PC-9 (cell line): ENCODE measurements at regions not wholly inside any gene's neighbourhood (a gene's known extent, or its start where the extent isn't known, plus 50 kb on each side); places are given as distances from the start of the nearest gene placed in this dataset.

ENCODE experiments used
- BruUV-seq: library from RNA; stranded (reverse); fragments of 400-500 nt; replicated peaks from 2 replicates; lab custom pipeline; 2021; lab: Mats Ljungman, UMichigan
- CTCF ChIA-PET: fragments of 300-600 bp; sonication (Branson Sonifier 250); formaldehyde crosslinking; loops from one replicate; lab custom pipeline; 2022; ENCODE audit warnings: antibody characterized with exemption; lab: Charles Lee
- POLR2A ChIA-PET: fragments of 300-600 bp; sonication (Branson Sonifier 250); formaldehyde crosslinking; loops from one replicate; lab custom pipeline; 2022; ENCODE audit warnings: antibody characterized with exemption; ENCODE audit not compliant: unreplicated experiment; lab: Charles Lee
- DNase-seq, 2 experiments: peaks; one replicate each; pipeline versions ENCODE4 v3.0.0 to v3.0.0-alpha.2; 2015 to 2022; ENCODE audit warnings: mixed read lengths in 1 of 2
- H2AFZ ChIP-seq: fragments of 200-600 bp; sonication (generic); 2 replicates; pipeline ENCODE4 v1.8.1; 2017; ENCODE audit warnings: antibody characterized with exemption
- H3F3A ChIP-seq: fragments of 200-600 bp; sonication (generic); 2 replicates; pipeline ENCODE4 v1.8.1; 2017; ENCODE audit warnings: antibody characterized with exemption, mild to moderate bottlenecking, low read depth; ENCODE audit not compliant: insufficient read depth
- H3K27ac ChIP-seq: fragments of 200-600 bp; sonication (generic); 2 replicates; pipeline ENCODE4 v1.6.1; 2016; ENCODE audit warnings: mixed run types
- H3K27me3 ChIP-seq: fragments of 200-600 bp; sonication (generic); 2 replicates; pipeline ENCODE4 v1.6.1; 2016; ENCODE audit warnings: low read depth, mixed run types; ENCODE audit not compliant: insufficient read depth
- H3K36me3 ChIP-seq: fragments of 200-600 bp; sonication (generic); 2 replicates; pipeline ENCODE4 v1.6.1; 2016; ENCODE audit warnings: low read depth, mixed run types
- H3K4me1 ChIP-seq: fragments of 200-600 bp; sonication (generic); replicated peaks from 2 replicates; pipeline ENCODE4 v1.6.1; 2016; ENCODE audit warnings: mixed run types; ENCODE audit not compliant: insufficient read depth
- H3K4me2 ChIP-seq: fragments of 200-600 bp; sonication (generic); 2 replicates; pipeline ENCODE4 v1.6.1; 2017; ENCODE audit warnings: mixed run types
- H3K4me3 ChIP-seq: fragments of 200-600 bp; sonication (generic); 2 replicates; pipeline ENCODE4 v1.6.1; 2016; ENCODE audit warnings: mixed run types
- H3K79me2 ChIP-seq: fragments of 200-600 bp; sonication (generic); 2 replicates; pipeline ENCODE4 v1.6.1; 2017; ENCODE audit warnings: low read depth, mixed run types
- H3K9me2 ChIP-seq: fragments of 200-600 bp; sonication (generic); 2 replicates; pipeline ENCODE4 v1.8.1; 2017; ENCODE audit warnings: mild to moderate bottlenecking; ENCODE audit not compliant: insufficient read depth
- H3K9me3 ChIP-seq: fragments of 200-600 bp; sonication (generic); 2 replicates; pipeline ENCODE4 v1.8.1; 2016; ENCODE audit warnings: low read depth; ENCODE audit not compliant: insufficient read depth
- H4K20me1 ChIP-seq: fragments of 200-600 bp; sonication (generic); 2 replicates; pipeline ENCODE4 v1.8.1; 2017; ENCODE audit not compliant: insufficient read depth
- EZH2 ChIP-seq: fragments of 200-600 bp; sonication (generic); IDR thresholded peaks from 2 replicates; pipeline ENCODE4 v1.8.0; 2017; ENCODE audit warnings: antibody characterized with exemption, low read depth
- intact Hi-C: fragments of 100-400 bp; cut with micrococcal nuclease; formaldehyde crosslinking; loops from one replicate; pipeline ENCODE4 v1.10.0; 2022; ENCODE audit not compliant: unreplicated experiment
- TF ChIP-seq, protein P1 (sequence below): fragments of 200-600 bp; sonication (generic); conservative IDR thresholded peaks from 2 replicates; pipeline ENCODE4 v1.6.1; 2017; ENCODE audit warnings: mixed run types, antibody characterized with exemption, mild to moderate bottlenecking, moderate library complexity

DNA sequence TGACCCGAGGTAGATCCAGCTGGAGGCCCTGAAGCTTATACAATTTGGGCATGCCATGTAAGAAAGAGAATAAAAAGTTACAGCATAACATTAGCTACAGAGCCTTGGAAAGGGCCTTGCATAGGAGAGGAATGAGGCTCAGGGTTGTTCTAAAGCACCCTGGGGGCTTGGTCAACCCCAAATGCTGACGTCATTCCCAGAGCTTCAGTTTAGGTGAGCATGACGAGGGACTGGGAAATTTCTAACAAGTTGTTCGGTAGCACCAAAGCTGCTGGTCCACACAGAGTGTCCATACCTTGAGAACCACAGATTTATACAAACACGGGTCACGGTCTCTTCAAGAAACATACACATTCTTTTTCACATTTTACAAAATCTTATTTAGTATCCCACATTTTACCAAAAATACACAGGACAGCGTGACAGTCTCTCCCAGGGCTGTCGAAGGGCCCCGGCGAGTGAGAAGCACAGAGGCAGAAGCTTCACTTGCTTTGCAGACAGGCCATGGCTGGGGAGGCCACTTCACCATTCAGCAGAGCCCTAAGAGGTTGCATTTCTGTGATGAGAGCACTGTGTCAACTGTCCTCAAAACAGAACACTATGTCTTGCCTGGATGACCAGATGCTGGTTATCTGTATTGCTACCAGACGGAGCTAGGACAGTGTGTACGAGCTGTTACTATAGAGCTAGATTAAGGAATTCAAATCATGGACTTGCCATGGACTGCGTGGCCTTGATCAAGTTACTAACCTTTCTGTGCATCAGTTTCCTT, 68.2 kb upstream of the ARRDC4 start:
- no peak overlapping the region for H2AFZ ChIP-seq
- H4K20me1 ChIP-seq: no peaks in the 10 kb centered on the region; the same call in 1 of the 2 replicates
- H3K4me1 ChIP-seq: no peaks in the 10 kb centered on the region
- TF ChIP-seq, protein P1, sequence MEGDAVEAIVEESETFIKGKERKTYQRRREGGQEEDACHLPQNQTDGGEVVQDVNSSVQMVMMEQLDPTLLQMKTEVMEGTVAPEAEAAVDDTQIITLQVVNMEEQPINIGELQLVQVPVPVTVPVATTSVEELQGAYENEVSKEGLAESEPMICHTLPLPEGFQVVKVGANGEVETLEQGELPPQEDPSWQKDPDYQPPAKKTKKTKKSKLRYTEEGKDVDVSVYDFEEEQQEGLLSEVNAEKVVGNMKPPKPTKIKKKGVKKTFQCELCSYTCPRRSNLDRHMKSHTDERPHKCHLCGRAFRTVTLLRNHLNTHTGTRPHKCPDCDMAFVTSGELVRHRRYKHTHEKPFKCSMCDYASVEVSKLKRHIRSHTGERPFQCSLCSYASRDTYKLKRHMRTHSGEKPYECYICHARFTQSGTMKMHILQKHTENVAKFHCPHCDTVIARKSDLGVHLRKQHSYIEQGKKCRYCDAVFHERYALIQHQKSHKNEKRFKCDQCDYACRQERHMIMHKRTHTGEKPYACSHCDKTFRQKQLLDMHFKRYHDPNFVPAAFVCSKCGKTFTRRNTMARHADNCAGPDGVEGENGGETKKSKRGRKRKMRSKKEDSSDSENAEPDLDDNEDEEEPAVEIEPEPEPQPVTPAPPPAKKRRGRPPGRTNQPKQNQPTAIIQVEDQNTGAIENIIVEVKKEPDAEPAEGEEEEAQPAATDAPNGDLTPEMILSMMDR: no peak
- TF ChIP-seq EZH2: no peak
- CTCF ChIA-PET: no interaction called here
- no peak overlapping the region for H3K4me2 ChIP-seq
- H3K4me3 ChIP-seq: no peak overlapping the region
- H3K9me2 ChIP-seq: no peaks in the 10 kb centered on the region
- no TSS peak for BruUV-seq
- no peaks in the 10 kb centered on the region for H3K79me2 ChIP-seq
- no peaks in the 10 kb centered on the region for H3K9me3 ChIP-seq
- H3K36me3 ChIP-seq: no peaks in the 10 kb centered on the region
- intact Hi-C loops: no loop called here
- POLR2A ChIA-PET: interaction anchor here (0.5 kb wide), 1 partner anchor 369 kb away, joined by 6 read pairs; no protein-coding TSS in a partner anchor
- no peak for DNase-seq
- H3F3A ChIP-seq: no peaks in the 10 kb centered on the region
- H3K27ac ChIP-seq: no peak overlapping the region
- H3K27me3 ChIP-seq: peaks cover 14% of the 10 kb centered on the region; the same call in 1 of the 2 replicates

DNA sequence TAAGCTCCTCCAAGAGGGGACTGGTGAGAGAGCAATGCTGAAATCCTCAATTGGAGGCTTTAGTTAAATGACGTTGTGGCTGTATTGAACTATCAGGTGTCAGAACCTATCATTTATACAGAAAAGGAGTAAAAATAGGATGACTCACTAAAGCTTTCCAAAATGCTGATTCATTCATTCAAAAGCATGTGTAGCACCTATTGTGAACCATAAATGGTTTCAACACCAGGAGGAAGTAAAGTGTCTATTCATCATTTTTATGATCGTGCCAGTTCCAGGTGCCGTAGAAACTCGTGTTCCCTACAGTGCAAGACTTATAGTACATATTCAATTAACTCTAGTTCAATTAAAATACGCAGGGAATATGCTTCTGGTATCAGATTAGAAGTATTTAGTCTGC, 66.5 kb upstream of the ARRDC4 start:
- no peak for TF ChIP-seq EZH2
- TF ChIP-seq, protein P1: no peak
- Histone ChIP-seq H3K79me2 (no peaks in the 10 kb centered on the region), H2AFZ (no peak overlapping the region), H3K4me1 (no peaks in the 10 kb centered on the region), H3K27ac (no peak overlapping the region), H4K20me1 (no peaks in the 10 kb centered on the region), H3F3A (no peaks in the 10 kb centered on the region), H3K27me3 (peaks cover 20% of the 10 kb centered on the region; the same call in 1 of the 2 replicates), H3K4me2 (no peak overlapping the region), H3K9me3 (no peaks in the 10 kb centered on the region), H3K9me2 (no peaks in the 10 kb centered on the region), H3K36me3 (no peaks in the 10 kb centered on the region), H3K4me3 (no peak overlapping the region)
- ChIA-PET CTCF (no interaction called here), POLR2A (no interaction called here)
- no peak for DNase-seq
- intact Hi-C loops: no loop called here
- BruUV-seq: no TSS peak

GRCh38 chr15:97899981-97900380, 60.5 kb upstream of the ARRDC4 start:
- ChIA-PET POLR2A (no interaction called here), CTCF (no interaction called here)
- no peaks in the 10 kb centered on the region for H3K9me2 ChIP-seq
- peaks cover 56% of the 10 kb centered on the region for H3K27me3 ChIP-seq
- no peaks in the 10 kb centered on the region for H3F3A ChIP-seq
- no peaks in the 10 kb centered on the region for H4K20me1 ChIP-seq
- no peak for DNase-seq
- no peaks in the 10 kb centered on the region for H3K9me3 ChIP-seq
- H3K4me1 ChIP-seq: no peaks in the 10 kb centered on the region
- no peaks in the 10 kb centered on the region for H3K79me2 ChIP-seq
- intact Hi-C loops: no loop called here
- no TSS peak for BruUV-seq
- H3K4me3 ChIP-seq: no peak overlapping the region
- H3K4me2 ChIP-seq: no peak overlapping the region
- H3K27ac ChIP-seq: no peak overlapping the region
- TF ChIP-seq EZH2: no peak
- TF ChIP-seq, protein P1: no peak
- H2AFZ ChIP-seq: no peak overlapping the region
- no peaks in the 10 kb centered on the region for H3K36me3 ChIP-seq
